Subcutaneous abdominal adipose tissue (tissue), 5 donors: ENCODE measurements at regions not wholly inside any gene's neighbourhood (a gene's known extent, or its start where the extent isn't known, plus 50 kb on each side); places are given as distances from the start of the nearest gene placed in this dataset.

ENCODE experiments used
- H3K27ac ChIP-seq: one replicate; pipeline ENCODE4 v1.7.0; 2013; ENCODE audit warnings: low read depth, mild to moderate bottlenecking, inconsistent platforms, low read length, moderate library complexity
- H3K27me3 ChIP-seq, 5 donors: one replicate each; pipeline ENCODE4 v1.7.0; 2013; ENCODE audit warnings: low read length in 5 of 5, inconsistent platforms in 1 of 5; ENCODE audit not compliant: control insufficient read depth in 5 of 5, insufficient read depth in 4 of 5
- H3K36me3 ChIP-seq, 5 donors: one replicate each; pipeline ENCODE4 v1.7.0; 2013; ENCODE audit warnings: low read length in 5 of 5; ENCODE audit not compliant: control insufficient read depth in 5 of 5, insufficient read depth in 5 of 5
- H3K4me1 ChIP-seq, 5 donors: one replicate each; pipeline ENCODE4 v1.7.0; 2013; ENCODE audit warnings: low read length in 5 of 5, mild to moderate bottlenecking in 3 of 5, moderate library complexity in 1 of 5; ENCODE audit not compliant: control insufficient read depth in 5 of 5, insufficient read depth in 5 of 5
- H3K4me3 ChIP-seq, 5 donors: one replicate each; pipeline ENCODE4 v1.7.0; 2013; ENCODE audit warnings: low read length in 5 of 5, low read depth in 1 of 5
- H3K9ac ChIP-seq, 5 donors: one replicate each; pipeline ENCODE4 v1.7.0; 2013; ENCODE audit warnings: low read length in 5 of 5, mild to moderate bottlenecking in 4 of 5, moderate library complexity in 3 of 5
- H3K9me3 ChIP-seq, 5 donors: one replicate each; pipeline ENCODE4 v1.7.0; 2013; ENCODE audit warnings: low read length in 5 of 5; ENCODE audit not compliant: control insufficient read depth in 5 of 5
- donor health status: healthy.
- donor health status: healthy.
- donor health status: healthy.
- donor health status: healthy.
- donor health status: healthy.

- H3K9me3 ChIP-seq, result no peaks in the 10 kb centered on the region
- H3K27ac ChIP-seq, result no peak overlapping the region
- no peaks in the 10 kb centered on the region for H3K4me1 ChIP-seq
- H3K27me3 ChIP-seq, result no peaks in the 10 kb centered on the region
- H3K36me3 ChIP-seq, result no peaks in the 10 kb centered on the region
- H3K4me3 ChIP-seq, result no peak overlapping the region
- no peak overlapping the region for H3K9ac ChIP-seq
These were observed 207.0 kb upstream of the HDDC2 start for GRCh38 chr6:125508793-125509192.

- H3K9ac ChIP-seq, result no peak overlapping the region
- no peaks in the 10 kb centered on the region for H3K27me3 ChIP-seq
- no peaks in the 10 kb centered on the region for H3K4me1 ChIP-seq
- H3K36me3 ChIP-seq, result no peaks in the 10 kb centered on the region
- H3K27ac ChIP-seq, result no peak overlapping the region
- H3K4me3 ChIP-seq, result no peak overlapping the region
- no peaks in the 10 kb centered on the region for H3K9me3 ChIP-seq
These were observed 207.7 kb upstream of the HDDC2 start for GRCh38 chr6:125509477-125509876.

- Histone ChIP-seq H3K27me3 (no peaks in the 10 kb centered on the region), H3K9ac (no peak overlapping the region), H3K27ac (no peak overlapping the region), H3K9me3 (no peaks in the 10 kb centered on the region), H3K4me1 (no peaks in the 10 kb centered on the region), H3K36me3 (no peaks in the 10 kb centered on the region), H3K4me3 (no peak overlapping the region)
These were observed 208.6 kb upstream of the HDDC2 start for GRCh38 chr6:125510405-125510804.

- H3K36me3 ChIP-seq, result no peaks in the 10 kb centered on the region
- H3K4me3 ChIP-seq, result no peak overlapping the region
- no peaks in the 10 kb centered on the region for H3K9me3 ChIP-seq
- no peaks in the 10 kb centered on the region for H3K27me3 ChIP-seq
- H3K9ac ChIP-seq, result no peak overlapping the region
- no peak overlapping the region for H3K27ac ChIP-seq
- no peaks in the 10 kb centered on the region for H3K4me1 ChIP-seq
These were observed 210.1 kb upstream of the HDDC2 start for GRCh38 chr6:125511809-125512396.

- no peaks in the 10 kb centered on the region for H3K36me3 ChIP-seq
- H3K9me3 ChIP-seq, result no peaks in the 10 kb centered on the region
- no peaks in the 10 kb centered on the region for H3K27me3 ChIP-seq
- H3K9ac ChIP-seq, result no peak overlapping the region
- H3K27ac ChIP-seq, result no peak overlapping the region
- H3K4me1 ChIP-seq, result no peaks in the 10 kb centered on the region
- H3K4me3 ChIP-seq, result no peak overlapping the region
These were observed 210.9 kb upstream of the HDDC2 start for GRCh38 chr6:125512621-125513020.

GRCh38 chr6:125513978-125514377 is 212.2 kb upstream of the HDDC2 start:
- Histone ChIP-seq H3K9ac (no peak overlapping the region), H3K4me3 (no peak overlapping the region), H3K4me1 (no peaks in the 10 kb centered on the region), H3K27me3 (no peaks in the 10 kb centered on the region), H3K9me3 (no peaks in the 10 kb centered on the region), H3K36me3 (no peaks in the 10 kb centered on the region), H3K27ac (no peak overlapping the region)

GRCh38 chr6:125516644-125517043 is 214.9 kb upstream of the HDDC2 start:
- H3K36me3 ChIP-seq, result no peaks in the 10 kb centered on the region
- no peak overlapping the region for H3K27ac ChIP-seq
- no peak overlapping the region for H3K9ac ChIP-seq
- no peaks in the 10 kb centered on the region for H3K27me3 ChIP-seq
- H3K4me3 ChIP-seq, result no peak overlapping the region
- H3K4me1 ChIP-seq, result no peaks in the 10 kb centered on the region
- H3K9me3 ChIP-seq, result no peaks in the 10 kb centered on the region

GRCh38 chr6:125519367-125519766 is 217.6 kb upstream of the HDDC2 start:
- no peaks in the 10 kb centered on the region for H3K4me1 ChIP-seq
- H3K36me3 ChIP-seq, result no peaks in the 10 kb centered on the region
- H3K9ac ChIP-seq, result no peak overlapping the region
- H3K4me3 ChIP-seq, result no peak overlapping the region
- no peak overlapping the region for H3K27ac ChIP-seq
- no peaks in the 10 kb centered on the region for H3K9me3 ChIP-seq
- no peaks in the 10 kb centered on the region for H3K27me3 ChIP-seq

GRCh38 chr6:125524356-125524755 is 222.6 kb upstream of the HDDC2 start:
- Histone ChIP-seq H3K9ac (no peak overlapping the region), H3K36me3 (no peaks in the 10 kb centered on the region), H3K4me3 (no peak overlapping the region), H3K9me3 (no peaks in the 10 kb centered on the region), H3K27me3 (peaks cover 0 to 8% (median 4%) of the 10 kb centered on the region in 5 donors), H3K4me1 (no peaks in the 10 kb centered on the region), H3K27ac (no peak overlapping the region)

GRCh38 chr6:125526007-125526720 is 223.3 kb upstream of the HEY2 start:
- H3K4me3 ChIP-seq, result no peak overlapping the region
- no peak overlapping the region for H3K27ac ChIP-seq
- no peaks in the 10 kb centered on the region for H3K4me1 ChIP-seq
- no peak overlapping the region for H3K9ac ChIP-seq
- H3K9me3 ChIP-seq, result no peaks in the 10 kb centered on the region
- no peaks in the 10 kb centered on the region for H3K36me3 ChIP-seq
- peaks cover 0 to 8% (median 4%) of the 10 kb centered on the region in 5 donors for H3K27me3 ChIP-seq
